ENCODE measurements at regions not wholly inside any gene's neighbourhood (a gene's known extent, or its start where the extent isn't known, plus 50 kb on each side); places are given as distances from the start of the nearest gene placed in this dataset.

DNA sequence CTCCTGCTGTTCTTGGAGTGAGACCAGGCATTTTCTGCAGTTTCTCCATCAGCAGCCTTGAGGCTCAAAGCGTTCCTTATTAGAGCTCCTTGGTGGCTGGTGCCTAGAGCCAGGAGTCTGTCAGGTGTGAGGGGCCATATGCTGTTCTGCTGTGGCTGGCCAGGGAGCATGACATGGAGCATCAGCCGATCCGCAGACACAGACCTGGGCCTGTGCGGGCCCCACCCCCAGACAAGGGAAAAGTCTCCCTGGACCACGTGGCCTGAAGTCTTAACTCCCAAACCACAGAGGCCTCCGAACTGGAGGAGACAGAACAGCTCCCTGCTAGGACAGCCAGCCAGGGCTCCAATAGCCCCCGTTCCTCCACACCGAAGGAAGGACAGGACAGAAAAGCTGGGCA is 162.7 kb upstream of the CIBAR2 start:
- WGBS (ENCODE audit: low lambda C conversion rate) = 52% methylated on average over 3 of the region's 8 CpGs
- Histone ChIP-seq H3K36me3 (replicated peaks in 1 of 2; ENCODE audit: control insufficient read depth in 1 of 2, insufficient read depth in 2 of 2, low read length in 1 of 2) (no peaks in the 10 kb centered on the region), H3F3A (replicated peaks; ENCODE audit: insufficient read depth) (peaks cover 5% of the 10 kb centered on the region), H3K27me3 (ENCODE audit: insufficient read depth) (no peaks in the 10 kb centered on the region), H3K9me3 (no peaks in the 10 kb centered on the region), H3K4me2 (no peak overlapping the region), H3K27ac (ENCODE audit: low read depth in 2 of 2, low read length in 1 of 2) (no peak overlapping the region), H4K20me1 (ENCODE audit: insufficient read depth) (peaks cover 19% of the 10 kb centered on the region; the same call in 1 of the 2 replicates), H3K79me2 (ENCODE audit: insufficient read depth) (no peaks in the 10 kb centered on the region), H3K9ac (no peak overlapping the region), H3K4me3 (ENCODE audit: low read depth in 2 of 2, low read length in 1 of 2) (no peak overlapping the region), H2AFZ (ENCODE audit: low read depth) (no peak overlapping the region), H3K4me1 (ENCODE audit: control insufficient read depth in 1 of 2, insufficient read depth in 2 of 2, low read depth in 1 of 2, low read length in 1 of 2) (peaks cover 0 to 51% of the 10 kb centered on the region in 2 experiments; a peak in 2 of 4 replicates), H3K9me2 (no peaks in the 10 kb centered on the region)
- CTCF ChIA-PET = interaction anchor here (0.6 to 3.8 kb wide), 71 partner anchors 8 to 448 kb away, joined by 3 to 67 read pairs (median 5); partner anchors contain the start of genes CIBAR2 and GSE1
- no peak for DNase-seq
- POLR2A ChIA-PET = interaction anchor here (1.0 to 1.7 kb wide), 3 partner anchors 74 to 279 kb away, joined by 3 to 5 read pairs (median 4); no protein-coding TSS in a partner anchor
- TF ChIP-seq SIN3A (IDR thresholded peaks at IDR 0.05; ENCODE audit: borderline replicate concordance, low read depth, low read length) (no peak), RXRA (IDR thresholded peaks at IDR 0.05; ENCODE audit: borderline replicate concordance, low read depth) (no peak), JUND (IDR thresholded peaks at IDR 0.05) (no peak), ELF1 (IDR thresholded peaks at IDR 0.05) (no peak), FOXM1 (IDR thresholded peaks at IDR 0.05; ENCODE audit: low read depth) (no peak), MXI1 (IDR thresholded peaks at IDR 0.05; ENCODE audit: low read depth, low read length) (no peak), ZBTB33 (IDR thresholded peaks at IDR 0.05; ENCODE audit: borderline replicate concordance, low read depth) (no peak)

- H3K9ac ChIP-seq = no peak overlapping the region
- no peaks in the 10 kb centered on the region for H3K9me2 ChIP-seq
- H3K36me3 ChIP-seq (replicated peaks in 1 of 2; ENCODE audit: control insufficient read depth in 1 of 2, insufficient read depth in 2 of 2, low read length in 1 of 2) = no peaks in the 10 kb centered on the region
- peaks cover 0 to 46% of the 10 kb centered on the region in 2 experiments; a peak in 2 of 4 replicates for H3K4me1 ChIP-seq (ENCODE audit: control insufficient read depth in 1 of 2, insufficient read depth in 2 of 2, low read depth in 1 of 2, low read length in 1 of 2)
- POLR2A ChIA-PET = interaction anchor here (0.6 to 1.7 kb wide), 3 partner anchors 86 to 278 kb away, joined by 3 to 4 read pairs (median 3); no protein-coding TSS in a partner anchor
- peak overlapping the region in 1 of 2 experiments; percentile 31; a peak in 1 of 4 replicates for H3K27ac ChIP-seq (ENCODE audit: low read depth in 2 of 2, low read length in 1 of 2)
- CTCF ChIA-PET = interaction anchor here (0.6 to 3.8 kb wide), 79 partner anchors 8 to 448 kb away, joined by 3 to 67 read pairs (median 4); partner anchors contain the start of genes CIBAR2 and GSE1
- TF ChIP-seq, protein P1, sequence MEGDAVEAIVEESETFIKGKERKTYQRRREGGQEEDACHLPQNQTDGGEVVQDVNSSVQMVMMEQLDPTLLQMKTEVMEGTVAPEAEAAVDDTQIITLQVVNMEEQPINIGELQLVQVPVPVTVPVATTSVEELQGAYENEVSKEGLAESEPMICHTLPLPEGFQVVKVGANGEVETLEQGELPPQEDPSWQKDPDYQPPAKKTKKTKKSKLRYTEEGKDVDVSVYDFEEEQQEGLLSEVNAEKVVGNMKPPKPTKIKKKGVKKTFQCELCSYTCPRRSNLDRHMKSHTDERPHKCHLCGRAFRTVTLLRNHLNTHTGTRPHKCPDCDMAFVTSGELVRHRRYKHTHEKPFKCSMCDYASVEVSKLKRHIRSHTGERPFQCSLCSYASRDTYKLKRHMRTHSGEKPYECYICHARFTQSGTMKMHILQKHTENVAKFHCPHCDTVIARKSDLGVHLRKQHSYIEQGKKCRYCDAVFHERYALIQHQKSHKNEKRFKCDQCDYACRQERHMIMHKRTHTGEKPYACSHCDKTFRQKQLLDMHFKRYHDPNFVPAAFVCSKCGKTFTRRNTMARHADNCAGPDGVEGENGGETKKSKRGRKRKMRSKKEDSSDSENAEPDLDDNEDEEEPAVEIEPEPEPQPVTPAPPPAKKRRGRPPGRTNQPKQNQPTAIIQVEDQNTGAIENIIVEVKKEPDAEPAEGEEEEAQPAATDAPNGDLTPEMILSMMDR (IDR thresholded peaks at IDR 0.05) = peak; percentile 88
- TF ChIP-seq RAD21 (IDR thresholded peaks at IDR 0.05; ENCODE audit: low read length) (peak; percentile 94), SMC3 (IDR thresholded peaks at IDR 0.05; ENCODE audit: low read depth, low read length) (peak; percentile 90), TAF1 (IDR thresholded peaks at IDR 0.05; ENCODE audit: borderline replicate concordance, low read depth, low read length) (no peak)
- peak; percentile 95 for DNase-seq
- peaks cover under 1% of the 10 kb centered on the region for H3F3A ChIP-seq (replicated peaks; ENCODE audit: insufficient read depth)
- no peak overlapping the region for H2AFZ ChIP-seq (ENCODE audit: low read depth)
- H4K20me1 ChIP-seq (ENCODE audit: insufficient read depth) = peaks cover 15% of the 10 kb centered on the region; the same call in 1 of the 2 replicates
- H3K27me3 ChIP-seq (ENCODE audit: insufficient read depth) = no peaks in the 10 kb centered on the region
- no peaks in the 10 kb centered on the region for H3K79me2 ChIP-seq (ENCODE audit: insufficient read depth)
- H3K4me2 ChIP-seq = no peak overlapping the region
- no peaks in the 10 kb centered on the region for H3K9me3 ChIP-seq
- peak overlapping the region in 1 of 2 experiments; percentile 21; a peak in 1 of 4 replicates for H3K4me3 ChIP-seq (ENCODE audit: low read depth in 2 of 2, low read length in 1 of 2)
- 33% methylated on average over 15 of the region's 16 CpGs for WGBS (ENCODE audit: low lambda C conversion rate)
Observed at GRCh38 chr16:85275533-85276249, 163.4 kb upstream of the CIBAR2 start.
